GM18508 (cell line): ENCODE measurements at regions not wholly inside any gene's neighbourhood (a gene's known extent, or its start where the extent isn't known, plus 50 kb on each side); places are given as distances from the start of the nearest gene placed in this dataset.

Source experiments
- ATAC-seq: cut with Tn5 transposase; IDR thresholded peaks from one replicate; pipeline ENCODE4 v1.9.1; 2021; ENCODE audit warnings: moderate number of reproducible peaks; ENCODE audit not compliant: insufficient read depth, unreplicated experiment

DNA sequence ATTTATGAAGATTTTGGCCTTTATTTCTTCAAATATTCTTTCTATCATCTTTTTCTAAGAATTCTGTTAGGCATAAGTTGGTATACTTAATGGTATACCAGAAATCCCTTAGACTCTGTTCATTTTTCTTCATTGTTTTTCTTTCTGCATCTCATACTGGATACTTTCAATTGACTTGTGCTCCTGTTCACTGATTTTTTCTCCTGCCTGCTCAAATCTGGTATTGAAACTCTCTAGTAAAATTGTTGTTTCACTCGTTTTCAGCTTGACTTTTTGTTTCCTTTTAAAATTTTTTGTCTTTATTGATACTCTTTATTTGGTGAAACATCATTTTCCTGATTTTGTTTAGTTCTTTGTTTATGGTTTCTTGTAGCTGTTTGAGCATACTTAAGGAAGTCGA lies 243.2 kb downstream of the TRIB2 start:
- no peak for ATAC-seq

DNA sequence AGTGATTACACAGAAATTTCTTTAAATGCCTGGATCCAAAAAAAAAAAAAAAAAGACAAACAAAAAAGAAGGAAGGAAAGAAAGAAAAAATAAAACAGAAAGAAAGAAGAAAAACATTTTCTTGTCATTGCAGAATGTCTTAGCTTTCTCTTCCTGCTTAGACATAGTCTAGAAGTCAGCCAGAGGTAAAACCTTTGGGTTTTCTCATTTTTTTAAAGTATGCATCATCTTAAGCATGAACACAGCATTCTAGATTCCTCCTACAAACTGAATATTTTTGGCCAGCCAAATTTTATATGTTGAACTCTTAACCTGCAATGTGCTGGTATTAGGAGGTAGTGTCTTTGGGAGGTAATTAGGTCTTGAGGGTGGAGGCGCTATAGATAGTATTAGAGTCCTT lies 243.9 kb downstream of the TRIB2 start:
- no peak for ATAC-seq

DNA sequence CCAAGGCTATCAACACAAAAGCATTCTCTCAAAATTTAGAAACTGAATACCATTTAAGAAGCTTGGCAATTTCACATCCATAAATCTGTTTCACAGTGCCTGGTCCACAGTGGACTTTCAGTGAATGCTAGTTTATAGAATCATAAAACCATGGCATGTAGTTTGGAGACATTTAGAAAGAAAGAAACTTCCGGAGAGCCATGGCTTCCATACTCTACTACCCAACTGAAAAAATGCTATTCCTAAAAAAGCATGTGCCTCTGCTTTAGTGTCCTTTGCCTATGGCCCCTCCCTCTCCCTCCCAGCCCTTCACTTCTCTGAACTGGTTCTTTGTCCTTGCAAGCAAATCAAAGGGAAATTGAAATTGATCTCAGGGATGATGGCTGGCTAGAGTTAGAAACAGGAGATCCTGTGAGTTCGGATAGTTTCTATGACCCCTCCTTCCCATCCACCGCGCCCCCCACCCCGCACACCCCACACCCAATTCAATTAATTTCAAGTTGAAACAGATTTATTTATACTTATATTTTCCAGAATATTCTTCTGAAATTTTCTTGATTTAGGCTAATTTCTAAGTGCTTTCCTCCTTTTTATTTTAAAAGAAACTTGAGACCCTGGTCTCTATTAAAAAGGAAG lies 248.3 kb downstream of the TRIB2 start:
- no peak for ATAC-seq

DNA sequence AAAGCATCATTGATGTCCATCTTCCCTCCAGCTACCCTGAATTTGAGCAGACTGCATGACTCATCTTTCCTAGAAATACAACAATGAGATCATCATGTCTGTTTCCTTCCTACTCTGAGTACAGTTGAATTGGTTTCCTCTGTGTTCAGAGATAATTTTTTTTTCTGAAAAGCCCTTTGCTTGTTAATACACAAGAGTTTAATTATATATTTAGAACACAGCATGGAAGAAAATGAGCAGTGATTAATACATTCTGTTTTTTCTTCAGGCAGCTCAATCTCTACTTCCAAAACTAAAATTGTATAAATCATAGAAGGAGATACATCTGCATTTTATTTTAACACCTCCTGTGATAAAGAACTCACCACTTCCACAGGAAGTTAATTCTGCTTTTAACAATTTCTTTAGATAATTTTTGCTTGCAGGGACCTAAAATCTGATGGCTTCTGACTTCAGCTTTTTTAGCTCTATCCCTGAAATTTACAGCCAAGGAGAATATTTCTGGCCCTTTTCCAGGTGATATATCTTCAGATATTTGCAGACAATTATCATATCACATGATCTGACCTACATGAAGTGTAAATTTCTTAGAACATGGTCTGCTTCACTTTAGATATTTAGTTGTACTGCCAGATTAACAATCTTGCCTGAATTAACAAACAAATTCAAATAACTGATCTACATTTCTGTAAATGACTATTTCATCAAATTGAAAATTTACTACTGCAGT lies 249.0 kb downstream of the TRIB2 start:
- no peak for ATAC-seq

DNA sequence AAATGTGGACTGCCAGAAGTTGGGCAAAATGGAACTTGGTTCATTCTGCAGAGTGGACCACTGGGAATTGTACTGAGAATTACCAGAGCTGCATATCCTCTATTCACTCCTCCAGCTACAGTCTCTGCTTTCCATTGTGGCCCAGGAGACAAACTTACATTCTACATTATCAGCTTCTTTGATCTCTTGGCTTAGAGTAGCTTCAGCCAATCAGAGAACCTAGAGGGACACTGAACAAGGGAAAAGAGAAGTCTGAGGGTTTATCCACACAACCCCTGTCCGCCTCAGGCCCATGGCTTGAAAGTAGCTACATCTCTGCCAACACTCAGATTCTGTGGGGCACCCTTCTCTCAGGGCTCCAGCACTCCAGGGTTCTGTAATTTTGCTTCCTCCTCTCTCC lies 251.1 kb downstream of the TRIB2 start:
- ATAC-seq, result no peak

DNA sequence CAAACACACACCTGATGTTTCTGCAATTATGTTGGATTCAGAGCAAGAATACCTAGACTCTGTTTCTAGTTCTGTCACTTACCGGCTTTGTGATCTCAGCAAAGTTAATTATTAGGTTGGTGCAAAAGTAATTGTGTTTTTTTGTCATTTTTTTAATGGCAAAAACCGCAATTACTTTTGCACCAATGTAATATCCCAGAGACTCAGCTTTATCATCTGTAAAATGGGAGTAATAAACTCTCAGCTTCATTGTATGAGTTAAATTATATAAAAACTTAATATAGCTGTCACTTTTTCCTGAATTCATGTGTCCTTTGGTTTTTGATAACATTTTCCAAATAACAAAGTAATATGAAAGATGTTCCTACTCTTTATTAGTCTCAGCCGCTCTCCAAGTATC lies 251.7 kb downstream of the TRIB2 start:
- ATAC-seq, result no peak

DNA sequence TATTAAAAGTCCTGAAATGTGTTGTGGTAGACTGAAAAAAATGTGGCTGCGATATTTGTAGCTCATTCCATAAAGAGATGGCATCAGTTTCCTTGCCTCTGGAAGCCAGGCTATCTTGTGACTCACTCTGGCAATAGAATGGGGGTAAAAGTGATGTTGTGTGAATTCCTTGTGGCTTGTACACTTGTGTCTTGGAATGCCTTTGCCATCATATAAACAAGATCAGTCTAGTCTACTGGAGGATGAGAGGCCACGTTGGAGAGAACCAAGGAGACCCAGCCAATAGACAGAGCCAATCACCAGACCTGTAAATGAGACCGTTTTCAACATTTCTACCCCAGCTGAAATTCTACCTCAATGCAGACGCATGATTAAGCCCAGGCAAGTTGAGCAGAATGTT lies 254.1 kb downstream of the TRIB2 start:
- no peak for ATAC-seq

DNA sequence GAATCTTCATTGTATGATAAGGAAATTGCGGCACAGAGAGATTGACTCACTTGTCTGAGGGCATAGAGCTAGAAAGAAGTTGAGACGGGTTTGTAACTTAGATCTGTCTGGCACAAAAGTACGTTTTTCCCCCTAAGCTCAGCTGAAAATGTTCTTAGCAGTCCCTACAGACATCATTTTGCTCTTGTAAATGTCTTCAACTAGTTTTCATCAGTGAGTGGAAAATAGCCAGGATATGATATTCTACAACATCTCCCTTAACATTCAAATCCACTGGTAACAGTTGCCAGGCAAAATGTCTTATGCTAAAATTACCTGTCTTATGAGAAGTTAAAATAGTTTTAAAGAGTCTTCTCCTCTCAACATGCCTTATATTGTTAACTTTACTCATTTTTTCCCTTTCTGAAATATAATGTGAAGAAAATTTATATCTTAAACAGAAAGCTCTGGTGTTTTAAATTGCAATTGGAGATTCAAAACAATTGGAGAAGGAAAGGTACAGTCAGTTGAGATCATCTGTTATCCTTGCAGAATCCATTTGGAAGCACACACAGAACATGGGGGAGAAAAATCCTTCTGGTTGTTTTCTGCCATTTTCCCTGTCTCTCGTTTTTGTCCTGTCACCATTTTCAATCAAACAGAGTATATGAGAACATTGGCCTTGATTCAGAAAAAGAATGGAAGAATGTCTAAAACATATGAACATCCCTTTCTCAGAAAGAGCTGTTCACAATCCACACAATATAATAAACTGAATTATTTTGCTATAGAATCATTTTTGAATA lies 255.0 kb downstream of the TRIB2 start:
- ATAC-seq, result no peak

DNA sequence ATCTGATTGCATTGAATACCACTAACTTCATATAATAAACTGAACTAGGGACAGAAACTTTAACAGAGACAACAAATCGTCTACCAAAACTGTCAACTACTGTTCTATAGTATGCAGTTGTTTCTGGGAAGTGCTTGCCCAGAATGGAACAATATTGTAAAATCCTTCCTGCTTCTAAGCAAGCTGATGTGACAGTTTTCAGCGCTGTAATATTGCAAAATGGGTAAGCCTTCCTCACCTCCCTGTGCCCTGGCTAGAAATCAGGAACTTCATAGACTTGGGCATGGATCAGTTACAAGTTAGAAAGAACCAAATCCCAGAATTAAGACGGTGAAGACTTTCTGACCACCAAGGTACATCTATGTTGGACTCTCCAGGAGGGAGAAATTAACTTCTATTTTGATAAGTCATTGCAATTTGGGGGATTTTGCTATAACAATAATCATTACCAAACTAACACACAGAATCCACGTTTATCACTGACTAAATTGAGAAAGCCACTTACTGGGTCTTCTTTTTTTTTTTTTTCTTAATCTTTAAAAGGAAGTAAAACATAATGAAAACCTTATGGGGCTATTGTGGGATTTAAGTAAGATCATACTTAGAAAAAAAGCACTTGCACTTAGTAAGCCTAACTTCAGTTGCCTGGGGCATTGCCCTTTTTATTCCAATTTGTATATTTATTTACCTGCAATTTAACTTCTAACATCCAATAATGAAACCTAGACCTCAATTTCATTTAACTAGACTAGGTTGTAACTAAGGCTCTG lies 261.5 kb downstream of the TRIB2 start:
- no peak for ATAC-seq

DNA sequence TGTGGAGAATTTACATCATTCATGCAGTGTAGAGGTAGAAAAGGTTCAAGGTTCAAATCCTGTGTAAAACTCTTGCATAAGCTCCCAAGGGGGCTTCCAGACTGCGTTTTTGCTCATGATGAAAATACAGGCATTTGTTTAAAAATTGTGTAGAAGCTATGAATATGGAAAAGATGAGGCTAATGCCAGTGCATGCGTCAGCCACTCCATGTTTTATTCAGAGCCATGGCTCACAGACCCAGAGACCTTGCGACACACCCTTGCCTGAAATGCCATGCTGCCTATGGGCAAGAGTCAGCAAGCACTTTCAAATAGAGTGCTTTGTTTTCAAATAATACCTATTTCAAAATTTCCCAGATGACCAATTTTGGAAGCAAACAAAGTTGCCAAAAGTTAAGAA lies 262.3 kb downstream of the TRIB2 start:
- ATAC-seq, result no peak

DNA sequence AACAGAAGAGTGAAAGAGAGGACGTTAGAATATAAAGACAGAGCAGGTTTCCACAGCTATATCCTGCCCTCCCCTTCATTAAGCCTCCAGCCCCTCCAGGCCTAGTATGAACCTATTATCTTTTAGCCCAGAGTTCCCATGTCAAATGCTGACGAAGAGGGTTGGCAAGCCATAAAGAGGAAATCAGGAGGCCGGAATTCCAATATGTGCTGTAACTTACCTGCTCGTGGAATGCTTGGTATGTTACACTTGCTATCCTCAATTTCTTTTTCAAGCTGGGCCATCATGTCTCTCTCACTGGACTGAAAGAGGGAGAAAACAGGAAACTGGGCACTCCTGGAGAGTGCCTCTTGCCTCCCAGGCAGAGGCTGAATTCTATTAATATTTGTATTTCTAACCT lies 264.1 kb downstream of the TRIB2 start:
- ATAC-seq, result no peak

DNA sequence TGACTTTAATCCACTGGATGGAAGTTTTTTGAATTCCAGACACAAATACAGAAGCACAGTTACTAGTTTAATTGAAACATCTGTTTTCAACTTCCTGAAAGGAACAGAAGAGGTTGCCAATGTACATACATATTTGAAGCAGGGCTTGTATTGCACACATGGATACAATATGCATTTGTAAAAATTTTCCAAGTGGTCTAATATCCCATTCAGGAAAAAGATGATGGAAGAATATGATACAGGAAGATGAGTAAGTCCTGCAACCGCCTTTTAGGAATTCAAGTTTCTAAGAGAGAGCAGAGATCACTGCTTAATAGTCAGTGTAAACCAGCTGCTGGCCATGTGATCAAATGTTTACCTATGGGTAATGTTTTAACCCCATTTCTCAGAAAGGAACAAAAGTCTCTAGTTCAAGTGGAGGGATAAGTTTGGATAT lies 265.4 kb downstream of the TRIB2 start:
- no peak for ATAC-seq

DNA sequence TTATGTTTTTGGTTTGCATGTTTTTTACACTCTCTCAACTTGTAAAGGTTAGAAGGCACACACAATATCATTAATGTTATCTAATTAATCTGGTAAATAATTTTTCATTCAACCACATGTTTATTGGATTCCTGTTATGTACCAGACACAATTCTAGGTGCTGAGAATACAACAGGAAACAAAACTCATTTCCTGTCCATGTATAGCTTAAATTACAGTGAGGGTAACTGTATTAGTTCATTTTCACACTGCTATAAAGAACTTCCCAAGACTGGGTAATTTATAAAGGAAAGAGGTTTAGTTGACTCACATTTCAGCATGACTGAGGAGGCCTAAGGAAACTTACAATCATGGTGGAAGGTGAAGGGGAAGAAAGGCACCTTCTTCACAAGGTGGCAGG lies 270.5 kb downstream of the TRIB2 start:
- no peak for ATAC-seq

DNA sequence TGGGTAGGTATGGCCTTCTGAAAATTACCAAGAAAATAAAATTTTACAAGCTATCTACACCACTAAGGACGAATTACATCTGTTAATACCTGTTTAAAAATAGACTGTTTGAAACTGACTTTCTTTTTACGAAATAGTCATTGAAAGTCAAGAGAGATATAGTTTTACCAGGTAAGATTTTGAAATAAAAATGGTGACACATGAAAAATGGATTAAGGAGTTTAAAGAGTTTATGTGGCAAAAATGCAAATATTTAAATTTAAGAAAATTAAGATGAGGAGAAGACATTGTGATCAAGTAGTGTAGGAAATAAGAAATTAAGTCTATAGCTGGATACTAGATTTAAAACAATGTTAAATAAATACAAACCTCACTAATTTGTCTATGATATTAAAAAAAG lies 271.5 kb downstream of the TRIB2 start:
- no peak for ATAC-seq

DNA sequence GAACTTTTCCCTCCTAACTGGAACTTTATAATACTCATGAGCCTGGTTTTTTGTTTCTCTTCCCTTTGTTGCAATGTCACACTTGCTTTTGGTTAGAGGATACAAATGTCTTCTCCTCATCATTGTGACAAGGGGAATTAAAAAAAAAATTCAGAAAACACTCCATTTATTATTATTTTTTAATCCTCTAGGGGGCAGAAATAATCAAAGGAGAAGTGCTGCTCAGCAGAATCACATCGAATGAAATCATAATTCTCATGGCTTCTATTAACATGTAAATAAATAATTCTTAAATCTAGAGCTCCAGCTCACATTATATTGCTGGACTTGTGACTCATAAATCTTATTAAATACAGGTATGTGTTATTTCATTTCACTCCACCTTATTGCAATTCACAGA lies 273.8 kb downstream of the TRIB2 start:
- ATAC-seq, result no peak

DNA sequence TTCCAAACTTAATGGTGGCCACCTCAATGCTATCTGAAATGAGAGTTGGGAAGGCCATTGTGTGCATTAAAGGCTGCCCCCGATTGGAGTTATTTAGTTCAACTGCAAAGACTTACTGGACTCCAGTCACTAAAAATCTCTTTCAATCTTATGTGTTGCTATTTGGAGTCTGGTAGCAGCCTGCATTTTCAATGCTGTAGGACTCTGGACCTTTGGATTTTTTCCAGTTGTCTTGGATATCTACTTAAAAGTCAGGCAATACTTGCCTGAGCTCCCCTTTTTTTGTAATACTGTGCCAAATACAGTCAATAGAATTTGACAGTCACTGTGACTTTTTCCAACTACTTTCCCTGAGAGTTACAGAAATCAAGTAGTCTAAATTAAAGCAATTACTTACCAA lies 281.9 kb downstream of the TRIB2 start:
- ATAC-seq, result no peak

DNA sequence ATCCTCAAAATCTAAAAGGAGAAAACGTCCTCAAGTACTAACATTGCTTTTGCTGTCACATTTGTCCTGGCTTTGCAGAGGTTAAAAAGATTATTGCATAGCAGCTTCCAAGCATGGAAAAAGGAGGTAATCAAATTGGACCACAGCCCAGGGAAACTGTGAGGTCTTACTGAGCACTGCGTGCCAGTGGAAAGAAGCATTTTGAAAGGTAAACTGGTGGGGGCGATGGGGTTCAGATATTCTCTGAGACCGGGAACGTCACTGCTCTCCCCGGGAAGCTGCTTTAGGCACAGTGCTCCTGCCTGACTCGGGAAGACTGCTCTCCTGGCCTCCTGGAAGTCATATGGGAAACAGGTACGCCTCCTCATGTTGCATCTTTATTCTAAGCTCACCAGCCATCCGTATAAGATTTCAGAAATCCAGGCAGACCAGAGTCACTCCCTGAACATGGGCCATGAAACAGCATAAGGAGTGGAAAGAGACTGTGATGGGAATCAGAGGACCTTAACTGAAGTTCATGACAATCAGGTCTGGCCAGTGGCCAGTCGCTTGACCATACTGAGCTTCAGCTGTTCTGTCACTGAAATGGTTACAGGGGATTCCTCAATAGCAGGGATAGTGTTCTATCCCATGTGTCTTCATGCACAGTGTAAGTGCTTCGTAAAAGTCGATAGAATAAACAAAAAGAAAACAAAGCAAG lies 284.1 kb downstream of the TRIB2 start:
- no peak for ATAC-seq

DNA sequence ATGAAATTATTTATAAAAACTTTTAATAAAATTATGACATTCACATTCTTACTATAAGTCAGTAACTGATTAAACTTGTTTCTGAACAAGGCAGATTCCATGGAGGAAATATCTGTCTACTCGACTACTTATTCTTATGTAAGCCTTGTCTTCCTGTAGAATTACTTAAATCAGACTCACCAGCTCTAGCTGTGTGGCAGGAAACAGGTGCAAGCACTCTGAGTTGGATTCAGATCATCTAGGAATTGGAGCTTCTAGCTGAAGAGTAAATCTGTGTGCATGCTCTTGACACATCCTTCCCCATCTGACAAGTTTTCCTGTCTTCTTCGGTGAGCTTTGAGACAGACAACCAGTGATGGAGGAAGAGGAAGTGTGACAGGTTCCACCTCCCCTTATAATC lies 284.7 kb downstream of the TRIB2 start:
- no peak for ATAC-seq

DNA sequence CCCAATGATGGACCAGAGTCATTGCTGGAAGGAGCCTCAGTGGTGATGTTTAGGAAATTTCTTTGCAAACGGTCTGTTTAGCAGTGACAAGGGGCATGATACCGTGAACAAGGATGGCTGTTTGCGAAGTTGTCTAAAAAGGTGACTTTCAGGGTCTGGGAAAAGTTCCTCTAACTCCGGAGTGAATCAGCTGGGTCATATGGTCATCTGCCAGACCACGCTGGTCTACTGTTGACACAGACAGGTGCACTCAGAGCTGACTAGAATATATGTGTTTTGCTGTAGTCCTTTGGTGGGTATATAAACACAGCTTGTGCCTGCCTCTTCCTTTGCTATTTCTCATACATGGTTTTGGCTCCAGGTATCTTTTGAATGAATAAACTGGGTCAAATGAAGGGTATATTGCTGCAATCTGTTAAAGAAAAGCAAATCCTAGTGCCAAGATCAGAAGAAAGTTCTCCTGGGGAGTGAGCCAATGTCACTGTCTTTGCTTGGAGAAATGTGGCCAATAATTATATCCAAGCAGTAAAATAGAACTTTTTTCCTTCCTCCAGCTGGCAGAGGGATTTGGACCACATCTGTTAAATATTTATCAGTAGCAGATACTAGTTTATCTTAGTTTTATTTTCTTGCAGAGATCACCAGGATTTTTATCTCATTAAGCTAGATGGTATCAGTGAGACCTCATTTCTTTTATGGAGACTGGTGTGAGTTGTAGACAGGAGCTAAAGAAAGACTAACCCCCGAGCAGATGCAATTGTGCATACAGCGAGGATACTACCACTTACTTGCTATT lies 286.0 kb downstream of the TRIB2 start:
- no peak for ATAC-seq
